Transverse colon (tissue), 4 donors: ENCODE measurements at regions not wholly inside any gene's neighbourhood (a gene's known extent, or its start where the extent isn't known, plus 50 kb on each side); places are given as distances from the start of the nearest gene placed in this dataset.

Experiments used
- EP300 ChIP-seq: sonication (generic); formaldehyde crosslinking; IDR thresholded peaks from one replicate; pipeline ENCODE4 v1.6.1; 2017; ENCODE audit warnings: antibody characterized with exemption, low read depth
- POLR2A ChIP-seq: fragments of 450-650 bp; IDR thresholded peaks from one replicate; pipeline ENCODE4 v1.6.1; 2016; ENCODE audit warnings: antibody characterized with exemption, mild to moderate bottlenecking, moderate library complexity
- POLR2AphosphoS5 ChIP-seq, 3 donors: sonication (generic); formaldehyde crosslinking; IDR thresholded peaks; one replicate each; pipeline ENCODE4 v1.6.1; 2016; ENCODE audit warnings: antibody characterized with exemption in 3 of 3
- TF ChIP-seq, protein P1 (sequence below), 5 experiments: fragments of 200-600 bp in 3 of 5; fragments of 450-650 bp in 2 of 5; sonication (generic) in 3 of 5; IDR thresholded peaks; 1 replicate in 2 of 5; 2 replicates in 3 of 5; pipeline ENCODE4 v1.5.1; 2016 to 2017; ENCODE audit warnings: antibody characterized with exemption in 5 of 5, inconsistent platforms in 3 of 5, mild to moderate bottlenecking in 2 of 5, moderate library complexity in 1 of 5

DNA sequence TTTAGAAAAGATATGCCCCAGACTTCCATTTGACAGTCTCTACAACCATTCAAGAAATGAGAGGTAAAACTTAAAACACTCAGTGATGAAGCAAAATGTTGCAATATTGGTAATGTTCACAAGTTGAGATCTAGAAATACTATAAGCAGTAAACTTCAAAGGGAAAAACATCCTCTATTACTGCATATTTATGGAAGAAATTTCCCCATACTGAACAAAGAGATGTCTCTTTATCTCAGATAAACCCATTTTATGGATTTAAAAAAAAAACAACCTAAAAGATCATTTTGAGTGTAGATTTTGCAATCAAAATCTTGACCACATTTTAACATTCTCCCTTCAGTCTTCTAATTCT is 177.8 kb upstream of the TAB2 start:
- TF ChIP-seq, protein P1, sequence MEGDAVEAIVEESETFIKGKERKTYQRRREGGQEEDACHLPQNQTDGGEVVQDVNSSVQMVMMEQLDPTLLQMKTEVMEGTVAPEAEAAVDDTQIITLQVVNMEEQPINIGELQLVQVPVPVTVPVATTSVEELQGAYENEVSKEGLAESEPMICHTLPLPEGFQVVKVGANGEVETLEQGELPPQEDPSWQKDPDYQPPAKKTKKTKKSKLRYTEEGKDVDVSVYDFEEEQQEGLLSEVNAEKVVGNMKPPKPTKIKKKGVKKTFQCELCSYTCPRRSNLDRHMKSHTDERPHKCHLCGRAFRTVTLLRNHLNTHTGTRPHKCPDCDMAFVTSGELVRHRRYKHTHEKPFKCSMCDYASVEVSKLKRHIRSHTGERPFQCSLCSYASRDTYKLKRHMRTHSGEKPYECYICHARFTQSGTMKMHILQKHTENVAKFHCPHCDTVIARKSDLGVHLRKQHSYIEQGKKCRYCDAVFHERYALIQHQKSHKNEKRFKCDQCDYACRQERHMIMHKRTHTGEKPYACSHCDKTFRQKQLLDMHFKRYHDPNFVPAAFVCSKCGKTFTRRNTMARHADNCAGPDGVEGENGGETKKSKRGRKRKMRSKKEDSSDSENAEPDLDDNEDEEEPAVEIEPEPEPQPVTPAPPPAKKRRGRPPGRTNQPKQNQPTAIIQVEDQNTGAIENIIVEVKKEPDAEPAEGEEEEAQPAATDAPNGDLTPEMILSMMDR (IDR thresholded peaks at IDR 0.05) = no peak
- no peak for TF ChIP-seq POLR2A
- TF ChIP-seq EP300 = no peak
- TF ChIP-seq POLR2AphosphoS5 (IDR thresholded peaks at IDR 0.05) = no peak
